Fibroblast of lung (primary cell): ENCODE measurements at regions not wholly inside any gene's neighbourhood (a gene's known extent, or its start where the extent isn't known, plus 50 kb on each side); places are given as distances from the start of the nearest gene placed in this dataset.

ENCODE experiments used
- CTCF ChIP-seq, 2 donors: IDR thresholded peaks in 1 of 2; conservative IDR thresholded peaks in 1 of 2; 1 replicate in 1 of 2; 2 replicates in 1 of 2; pipeline ENCODE4 v1.5.1; 2011 to 2012; ENCODE audit warnings: low read length in 2 of 2, control low read depth in 1 of 2, inconsistent platforms in 1 of 2, low read depth in 1 of 2, mild to moderate bottlenecking in 1 of 2
- EZH2 ChIP-seq: IDR thresholded peaks from 2 replicates; pipeline ENCODE4 v1.5.1; 2012; ENCODE audit warnings: low read length, control low read depth, mild to moderate bottlenecking; ENCODE audit errors: missing control alignments

GRCh38 chr12:127150028-127150427 lies 1116.9 kb upstream of the TMEM132C start:
- TF ChIP-seq CTCF (conservative IDR thresholded peaks at IDR 0.05 in 1 of 2, IDR thresholded peaks at IDR 0.05 in 1 of 2; ENCODE audit: low read depth in 1 of 2, low read length in 2 of 2) (no peak), EZH2 (no peak)
